NCI-H748 (cell line): ENCODE measurements at regions not wholly inside any gene's neighbourhood (a gene's known extent, or its start where the extent isn't known, plus 50 kb on each side); places are given as distances from the start of the nearest gene placed in this dataset.
A peak's percentile ranks its signal among the peaks of the same experiment; 100 is the strongest.

Experiments
- DNase-seq: peaks from one replicate; lab custom pipeline; 2025; ENCODE audit not compliant: unreplicated experiment; lab: John Stamatoyannopoulos, UW

DNA sequence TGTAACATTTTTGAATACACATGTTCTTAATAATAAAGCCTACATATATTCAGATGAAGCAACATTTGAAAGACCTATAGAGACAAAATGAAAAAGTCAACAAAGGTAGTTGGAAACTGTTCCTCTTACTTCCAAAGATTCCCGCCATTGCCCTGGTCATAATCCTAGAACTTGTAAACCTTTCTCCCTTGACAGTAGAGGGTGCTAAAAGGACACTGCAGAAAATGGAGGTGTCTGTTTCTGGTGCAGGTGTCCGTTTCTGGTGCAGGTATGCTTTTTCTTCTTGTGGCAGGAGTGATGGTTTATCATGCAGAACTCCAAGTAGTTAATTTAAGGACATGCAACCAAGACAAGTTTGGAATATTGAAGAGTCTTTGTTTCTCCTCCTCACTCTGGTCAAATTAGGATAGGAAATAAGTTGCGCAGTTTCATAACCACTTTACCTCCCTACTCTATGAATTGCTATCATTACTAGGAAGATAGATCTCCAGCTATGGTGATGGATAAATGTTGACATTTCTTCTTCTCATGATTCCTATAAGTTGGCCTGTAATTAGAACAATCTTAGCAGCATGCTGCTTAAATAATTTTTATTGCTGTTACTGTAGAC lies 56.0 kb upstream of the FAM174A start:
- DNase-seq, result peak; percentile 82

DNA sequence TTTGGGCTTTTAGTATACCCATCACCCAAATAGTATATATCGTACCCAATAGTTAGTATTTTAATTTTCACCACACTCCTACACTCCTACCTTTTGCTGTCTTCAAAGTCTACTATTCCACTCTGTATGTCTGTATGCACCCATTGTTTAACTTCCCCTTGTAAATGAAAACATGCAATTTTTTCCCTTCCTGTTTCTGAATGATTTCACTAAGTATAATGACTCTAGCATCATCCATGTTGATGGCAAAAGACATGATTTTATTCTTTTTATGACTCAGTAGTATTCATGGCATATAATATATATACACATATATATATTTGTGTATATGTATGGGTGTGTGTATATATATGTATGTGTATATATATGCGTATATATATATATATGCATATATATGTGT lies 63.1 kb upstream of the FAM174A start:
- no peak for DNase-seq

DNA sequence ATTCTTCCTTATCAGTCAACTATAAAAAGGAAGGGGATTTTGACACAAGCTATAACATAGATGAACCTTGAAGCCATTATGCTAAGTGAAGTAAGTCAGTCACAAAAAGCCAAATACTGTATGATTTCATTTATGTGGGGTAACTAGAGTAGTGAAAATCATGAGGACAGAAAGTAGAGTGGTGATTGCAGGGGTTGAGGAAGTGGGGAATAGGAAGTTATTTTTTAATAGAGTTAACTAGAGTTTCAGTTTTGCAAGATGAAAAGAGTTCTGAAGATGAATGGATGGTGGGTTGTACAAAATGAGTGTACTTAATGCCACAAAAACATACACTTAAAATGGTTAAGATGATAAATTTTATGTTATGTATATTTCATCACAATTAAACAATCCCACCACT lies 65.4 kb upstream of the FAM174A start:
- DNase-seq, result no peak

GRCh38 chr5:100464418-100464817 lies 70.8 kb upstream of the FAM174A start:
- DNase-seq, result no peak

GRCh38 chr5:100456615-100457014 lies 78.6 kb upstream of the FAM174A start:
- DNase-seq, result no peak

DNA sequence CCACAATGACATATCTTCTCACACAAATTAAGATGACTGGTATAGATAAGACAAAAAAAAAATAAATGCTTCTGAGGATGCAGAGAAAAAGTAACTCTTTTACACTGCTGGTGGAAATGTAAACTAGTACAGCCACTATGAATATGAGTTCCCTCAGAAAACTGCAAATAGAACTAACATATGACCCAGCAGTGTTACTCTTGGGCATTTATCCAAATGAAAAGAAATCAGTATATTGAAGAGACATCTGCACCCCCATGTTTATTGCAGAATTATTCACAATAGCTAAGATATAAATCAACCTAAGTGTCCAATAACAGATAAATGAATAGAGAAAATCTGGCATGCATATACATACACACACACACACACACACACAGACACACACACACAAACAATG lies 83.0 kb upstream of the FAM174A start:
- DNase-seq, result no peak

DNA sequence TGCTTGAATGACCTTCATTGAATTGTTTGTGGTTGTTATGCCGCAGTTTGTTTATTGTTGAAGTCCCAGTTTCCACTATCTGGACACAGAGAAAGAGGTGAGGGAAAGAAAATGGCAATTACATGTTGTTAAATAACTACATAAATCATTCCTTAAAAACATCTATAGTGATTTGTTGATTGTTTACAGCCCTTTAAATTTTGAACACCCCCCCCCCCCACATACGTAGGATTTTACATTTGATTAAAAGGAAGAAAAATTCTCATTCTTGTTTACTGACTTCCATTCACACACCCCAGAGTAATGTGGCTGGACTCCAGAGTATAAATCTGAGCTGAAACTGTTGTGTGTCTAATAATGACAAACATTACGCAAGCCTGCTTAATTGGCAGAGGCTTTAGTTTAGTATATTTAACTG lies 87.1 kb upstream of the FAM174A start:
- DNase-seq, result no peak

DNA sequence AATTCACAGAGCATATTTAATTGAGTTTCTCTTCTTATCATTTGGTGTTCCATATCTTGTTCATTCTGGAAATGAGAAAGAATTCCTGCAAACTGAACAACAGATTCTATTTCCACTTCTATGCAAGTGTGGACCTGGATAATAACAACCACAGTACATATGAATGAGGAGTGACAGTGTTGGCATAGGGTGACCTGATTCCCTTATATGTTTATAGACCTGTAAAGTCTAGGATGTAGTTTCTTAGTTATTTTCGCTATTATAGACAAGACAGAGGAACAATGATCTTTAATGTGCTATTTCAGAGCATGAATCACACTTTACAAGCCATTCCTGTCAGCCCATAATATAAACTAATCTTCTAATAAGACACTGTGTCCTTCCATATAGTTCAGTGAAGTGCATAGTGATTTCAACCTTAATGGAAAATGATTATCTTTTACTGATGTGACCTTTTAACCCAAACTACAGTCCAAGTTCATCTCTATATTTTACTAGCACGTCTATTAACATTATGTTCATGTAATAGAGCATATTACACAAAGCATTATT lies 88.2 kb upstream of the FAM174A start:
- no peak for DNase-seq

DNA sequence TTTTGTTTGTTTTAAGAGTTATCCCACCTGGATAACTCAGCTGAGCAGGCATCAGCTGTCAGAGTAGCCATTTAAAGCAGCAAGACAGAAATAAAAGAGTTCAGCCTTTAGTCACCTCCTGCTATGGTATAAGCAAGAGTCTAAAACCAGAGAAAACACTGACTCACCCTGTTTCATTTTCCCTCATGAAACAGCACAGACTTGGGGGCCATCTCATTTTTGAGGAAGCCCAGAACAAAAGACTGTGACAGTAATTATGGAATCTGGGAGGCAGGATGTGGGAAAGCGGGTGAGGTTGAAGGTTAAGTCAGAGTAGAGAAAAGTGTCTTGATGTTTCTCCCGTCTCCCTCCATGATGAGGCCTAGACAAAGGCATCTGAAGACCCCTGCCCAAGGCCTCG lies 90.2 kb upstream of the FAM174A start:
- no peak for DNase-seq

DNA sequence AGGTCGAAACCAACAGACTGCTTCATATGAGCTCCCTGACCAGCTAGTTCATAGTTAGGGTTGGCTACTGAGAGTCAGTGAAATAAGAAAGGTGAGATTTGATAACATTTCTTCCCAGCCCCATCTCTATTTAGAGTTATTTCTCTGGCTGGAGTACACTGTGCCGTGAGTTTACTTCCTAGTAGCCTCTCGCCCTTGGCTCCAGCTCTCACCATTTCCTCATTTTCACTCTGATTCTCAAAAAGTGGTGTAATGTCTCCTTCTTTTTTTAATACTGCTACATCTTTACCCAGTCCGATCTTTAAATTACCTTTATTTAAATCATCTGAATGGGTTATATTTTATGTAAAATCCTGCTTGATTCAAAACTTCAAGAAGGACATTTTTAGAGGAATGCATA lies 100.4 kb upstream of the FAM174A start:
- DNase-seq, result no peak

GRCh38 chr5:100432741-100433140 lies 102.4 kb upstream of the FAM174A start:
- no peak for DNase-seq

- peak; percentile 60 for DNase-seq
Measured at GRCh38 chr5:100430268-100431195, 104.6 kb upstream of the FAM174A start.

DNA sequence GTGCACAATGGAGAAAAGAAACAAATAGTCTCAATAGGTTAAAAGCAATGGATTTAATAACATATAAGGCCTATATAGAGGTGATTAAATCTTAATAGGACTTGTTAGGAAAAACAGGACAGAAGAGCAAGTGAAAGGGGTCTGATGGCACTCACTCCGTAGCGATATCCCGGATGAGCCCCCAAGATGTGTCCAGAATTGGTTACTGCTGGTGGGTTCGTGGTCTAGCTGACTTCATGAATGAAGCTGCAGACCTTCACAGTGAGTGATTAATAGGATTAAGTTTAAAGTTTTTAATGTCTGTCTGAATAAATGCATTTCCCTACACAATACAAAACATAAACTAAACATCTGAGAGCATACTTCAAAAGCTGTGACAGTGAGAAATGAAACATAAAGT lies 110.4 kb upstream of the FAM174A start:
- no peak for DNase-seq

DNA sequence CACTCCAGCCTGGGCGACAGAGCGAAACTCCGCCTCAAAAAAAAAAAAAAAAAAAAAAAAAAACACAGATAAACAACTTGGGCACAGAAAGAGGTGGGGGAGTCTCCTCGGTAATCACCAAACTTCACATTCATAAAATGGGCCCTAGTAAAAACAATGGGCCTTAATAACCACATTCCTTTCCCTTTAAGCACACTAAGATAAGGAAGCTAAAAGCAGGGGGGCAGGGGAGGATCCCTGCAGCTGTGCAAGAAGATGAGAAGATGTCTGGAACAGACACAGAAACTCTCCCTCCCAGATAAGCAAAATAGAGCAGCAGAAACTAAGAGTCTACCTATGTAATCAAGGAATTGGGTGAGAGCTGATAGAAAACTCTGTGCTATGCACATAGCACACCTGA lies 111.2 kb upstream of the FAM174A start:
- DNase-seq, result no peak

GRCh38 chr5:100423330-100423729 lies 111.8 kb upstream of the FAM174A start:
- no peak for DNase-seq

DNA sequence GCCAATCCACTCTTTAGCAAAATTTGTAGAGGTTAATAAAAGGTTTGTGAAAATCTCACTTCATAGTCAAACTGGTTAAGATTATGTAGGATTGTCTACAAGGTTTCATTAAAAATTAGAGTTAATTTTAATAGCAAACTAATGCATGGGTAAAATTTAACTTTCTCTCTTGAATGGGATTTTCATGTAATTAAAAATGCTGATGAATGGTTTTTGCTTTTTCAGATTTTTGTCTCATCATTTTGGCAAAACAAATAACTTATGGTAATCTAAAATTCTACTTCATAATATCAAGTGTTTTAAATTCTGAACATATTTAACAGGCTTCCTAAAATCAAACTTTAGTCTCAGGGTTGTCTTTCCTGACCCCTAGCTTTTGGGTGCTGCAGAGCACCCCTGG lies 113.8 kb upstream of the FAM174A start:
- no peak for DNase-seq

DNA sequence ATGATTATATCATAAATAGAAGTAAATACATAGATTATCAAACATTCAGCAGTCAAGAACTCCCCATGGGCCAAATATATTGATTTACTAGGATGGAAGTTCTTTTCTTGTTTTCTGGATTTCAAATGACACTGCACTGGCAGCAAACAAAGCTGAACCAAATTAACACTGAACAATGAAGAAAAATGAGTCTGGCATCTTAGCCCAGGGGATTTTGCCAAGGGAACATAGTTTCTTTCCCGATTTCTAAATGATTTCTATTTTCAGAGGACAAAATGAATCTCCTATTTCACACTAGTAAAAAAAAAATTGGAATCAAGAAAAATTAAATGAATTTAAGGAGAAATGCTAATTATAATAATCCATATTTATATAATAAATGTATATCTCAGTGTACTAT lies 116.9 kb upstream of the FAM174A start:
- no peak for DNase-seq

DNA sequence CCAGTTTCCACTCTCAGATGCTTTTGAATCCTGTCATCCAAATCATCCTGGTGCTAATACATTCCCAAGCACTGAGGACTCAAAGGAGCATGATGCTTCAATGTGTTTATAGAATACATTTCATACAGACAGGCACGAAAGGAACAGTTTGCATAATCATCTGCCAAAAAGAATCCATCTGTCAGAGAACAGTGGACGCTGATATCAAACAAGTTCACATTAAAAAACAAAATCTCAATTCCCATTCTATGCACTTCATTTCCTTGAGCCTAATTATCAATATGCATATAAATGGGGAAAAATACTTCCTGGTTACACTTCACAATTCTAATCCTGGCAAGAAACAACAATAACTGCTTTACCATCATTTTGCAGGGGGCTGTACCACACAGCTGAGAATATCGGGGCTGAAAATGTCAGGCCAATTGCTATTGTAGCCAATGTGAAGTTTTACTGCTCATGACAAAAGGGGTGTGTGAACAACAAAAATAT lies 125.5 kb upstream of the FAM174A start:
- no peak for DNase-seq

DNA sequence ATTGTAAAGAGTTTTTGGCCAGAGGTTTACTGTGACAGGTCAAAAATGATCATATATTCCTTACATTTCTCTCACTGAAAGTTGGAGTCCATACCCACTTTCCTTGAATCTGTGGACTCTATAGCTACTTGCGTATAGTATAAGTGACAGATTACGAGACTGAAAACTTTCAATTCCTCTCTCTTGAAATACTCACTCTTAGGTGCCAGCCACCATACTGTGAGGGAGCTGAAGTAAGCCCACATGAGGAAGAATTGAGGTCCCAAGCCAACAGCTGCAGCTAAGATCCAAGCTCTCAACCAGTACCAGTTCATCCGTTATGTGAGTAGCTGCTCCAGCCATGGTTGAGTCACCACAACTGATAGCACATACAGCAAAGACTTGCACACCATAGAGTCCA lies 128.1 kb upstream of the FAM174A start:
- DNase-seq, result no peak

- peak; percentile 7 for DNase-seq
Measured at GRCh38 chr5:100406640-100407039, 128.5 kb upstream of the FAM174A start.

DNA sequence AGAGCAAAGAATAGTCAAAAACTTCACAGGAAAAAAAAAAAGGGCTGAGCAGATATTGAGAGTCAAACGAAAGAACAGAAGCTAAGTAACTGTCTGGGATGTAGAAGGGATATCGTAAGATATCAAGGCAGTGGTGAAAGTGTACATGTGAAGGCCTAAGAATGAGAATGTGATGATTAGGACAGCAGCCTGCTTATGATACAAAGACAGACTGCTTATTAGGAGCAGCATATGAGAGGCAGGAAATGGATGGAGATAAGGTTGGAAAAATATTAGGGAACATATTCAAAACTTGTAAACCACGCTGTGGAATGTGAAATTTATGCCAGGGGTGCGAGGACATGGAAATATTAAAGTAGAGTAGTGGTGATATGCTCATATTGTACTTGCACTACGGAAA lies 133.1 kb upstream of the FAM174A start:
- no peak for DNase-seq

GRCh38 chr5:100401149-100401548 lies 134.0 kb upstream of the FAM174A start:
- DNase-seq, result no peak
